ENCODE measurements at regions not wholly inside any gene's neighbourhood (a gene's known extent, or its start where the extent isn't known, plus 50 kb on each side); places are given as distances from the start of the nearest gene placed in this dataset.
"Not testable (repeated sequence)": the region's sequence is repeated elsewhere in the genome, so short reads cannot be mapped to it uniquely, and the experiment has no call there.

GRCh38 chr13:80522463-80522862, 181.5 kb upstream of the SPRY2 start:
- not testable (repeated sequence) for H3K36me3 ChIP-seq (ENCODE audit: insufficient read depth, low read length); H3K9ac ChIP-seq (ENCODE audit: low read length); H3K4me3 ChIP-seq (ENCODE audit: low read depth in 1 of 2, low read length in 2 of 2); H3K27ac ChIP-seq (ENCODE audit: low read depth, low read length); H3K4me1 ChIP-seq (ENCODE audit: insufficient read depth, low read length); H3K9me3 ChIP-seq (ENCODE audit: low read length); H3K27me3 ChIP-seq (ENCODE audit: control insufficient read depth in 1 of 2, insufficient read depth in 2 of 2, low read length in 2 of 2)

DNA sequence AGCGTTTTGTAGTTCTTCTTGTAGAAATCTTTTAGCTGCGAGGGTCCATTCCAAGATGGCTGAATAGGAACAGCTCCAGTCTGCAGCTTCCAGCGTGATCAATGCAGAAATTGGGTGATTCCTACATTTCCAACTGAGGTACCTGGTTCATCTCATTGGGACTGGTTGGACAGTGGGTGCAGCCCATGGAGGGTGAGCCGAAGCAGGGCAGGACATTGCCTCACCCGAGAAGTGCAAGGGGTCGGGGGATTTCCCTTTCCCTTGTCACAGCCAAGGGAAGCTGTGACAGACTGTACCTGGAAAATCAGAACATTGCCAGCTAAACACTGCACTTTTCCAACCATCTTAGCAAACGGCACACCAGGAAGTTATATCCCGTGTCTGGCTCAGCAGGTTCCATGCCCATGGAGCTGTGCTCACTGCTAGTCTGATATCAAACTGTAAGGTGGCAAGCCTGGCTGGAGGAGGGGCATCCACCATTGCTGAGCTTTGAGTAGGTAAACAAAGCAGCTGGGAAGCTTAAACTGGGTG, 176.0 kb upstream of the SPRY2 start:
- H3K27me3 ChIP-seq (ENCODE audit: control insufficient read depth in 1 of 2, insufficient read depth in 2 of 2, low read length in 2 of 2) = no peaks in the 10 kb centered on the region
- no peaks in the 10 kb centered on the region for H3K9me3 ChIP-seq (ENCODE audit: low read length)
- no peak overlapping the region for H3K4me3 ChIP-seq (ENCODE audit: low read depth in 1 of 2, low read length in 2 of 2)
- no peaks in the 10 kb centered on the region for H3K36me3 ChIP-seq (ENCODE audit: insufficient read depth, low read length)
- H3K9ac ChIP-seq (ENCODE audit: low read length) = no peak overlapping the region
- no peaks in the 10 kb centered on the region for H3K4me1 ChIP-seq (ENCODE audit: insufficient read depth, low read length)
- H3K27ac ChIP-seq (ENCODE audit: low read depth, low read length) = no peak overlapping the region

DNA sequence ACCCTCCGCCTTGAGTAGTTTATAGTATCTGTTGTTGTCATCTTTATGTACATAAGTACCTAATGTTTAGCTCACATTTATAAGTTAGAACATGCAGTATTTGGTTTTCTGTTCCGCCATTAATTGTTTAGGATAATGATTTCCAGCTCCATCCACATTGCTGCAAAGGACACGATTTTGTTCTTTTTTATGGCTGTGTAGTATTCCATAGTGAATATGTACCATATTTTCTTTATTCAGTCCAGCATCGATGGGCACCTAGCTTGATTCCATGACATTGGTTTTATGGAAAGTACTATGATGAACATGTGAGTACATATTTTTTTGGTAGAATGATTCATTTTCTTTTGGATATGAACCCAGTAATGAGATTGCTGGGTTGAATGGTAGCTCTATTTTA, 174.4 kb upstream of the SPRY2 start:
- Histone ChIP-seq H3K4me3 (ENCODE audit: low read depth in 1 of 2, low read length in 2 of 2) (no peak overlapping the region), H3K36me3 (ENCODE audit: insufficient read depth, low read length) (no peaks in the 10 kb centered on the region)

DNA sequence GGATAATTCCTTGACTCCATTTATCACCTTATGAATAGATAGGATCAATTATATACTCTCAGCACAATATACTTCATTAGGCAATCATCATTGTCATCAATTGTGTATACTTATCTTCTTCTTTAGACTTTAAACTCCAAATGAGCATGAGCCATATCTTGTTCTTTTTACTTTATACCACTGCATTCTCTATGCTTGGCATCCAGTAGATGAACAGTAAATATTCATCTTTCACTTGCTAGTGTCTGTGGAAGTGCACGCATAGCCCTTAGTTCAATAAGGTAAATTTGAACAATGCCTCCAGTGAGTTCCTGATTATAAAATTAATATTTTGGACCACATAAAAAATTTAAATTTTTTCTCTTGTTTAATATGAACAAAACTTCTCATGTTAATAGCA, 172.3 kb upstream of the SPRY2 start:
- Histone ChIP-seq H3K27ac (ENCODE audit: low read depth, low read length) (no peak overlapping the region), H3K36me3 (ENCODE audit: insufficient read depth, low read length) (no peaks in the 10 kb centered on the region), H3K4me1 (ENCODE audit: insufficient read depth, low read length) (no peaks in the 10 kb centered on the region), H3K9me3 (ENCODE audit: low read length) (no peaks in the 10 kb centered on the region), H3K27me3 (ENCODE audit: control insufficient read depth in 1 of 2, insufficient read depth in 2 of 2, low read length in 2 of 2) (no peaks in the 10 kb centered on the region), H3K9ac (ENCODE audit: low read length) (no peak overlapping the region), H3K4me3 (ENCODE audit: low read depth in 1 of 2, low read length in 2 of 2) (no peak overlapping the region)

More for the DNA sequence above, 174.4 kb upstream of the SPRY2 start:
- no peaks in the 10 kb centered on the region for H3K27me3 ChIP-seq (ENCODE audit: control insufficient read depth in 1 of 2, insufficient read depth in 2 of 2, low read length in 2 of 2)
- H3K27ac ChIP-seq (ENCODE audit: low read depth, low read length) = no peak overlapping the region
- no peak overlapping the region for H3K9ac ChIP-seq (ENCODE audit: low read length)
- no peaks in the 10 kb centered on the region for H3K9me3 ChIP-seq (ENCODE audit: low read length)
- H3K4me1 ChIP-seq (ENCODE audit: insufficient read depth, low read length) = no peaks in the 10 kb centered on the region

- no peak overlapping the region for H3K27ac ChIP-seq (ENCODE audit: low read depth, low read length)
- H3K4me3 ChIP-seq (ENCODE audit: low read depth in 1 of 2, low read length in 2 of 2) = no peak overlapping the region
- H3K27me3 ChIP-seq (ENCODE audit: control insufficient read depth in 1 of 2, insufficient read depth in 2 of 2, low read length in 2 of 2) = no peaks in the 10 kb centered on the region
- no peaks in the 10 kb centered on the region for H3K9me3 ChIP-seq (ENCODE audit: low read length)
- H3K4me1 ChIP-seq (ENCODE audit: insufficient read depth, low read length) = no peaks in the 10 kb centered on the region
- H3K9ac ChIP-seq (ENCODE audit: low read length) = no peak overlapping the region
- H3K36me3 ChIP-seq (ENCODE audit: insufficient read depth, low read length) = no peaks in the 10 kb centered on the region
Measured at GRCh38 chr13:80510686-80511085, 169.8 kb upstream of the SPRY2 start.

GRCh38 chr13:80509264-80509663, 168.3 kb upstream of the SPRY2 start:
- Histone ChIP-seq H3K4me1 (ENCODE audit: insufficient read depth, low read length) (no peaks in the 10 kb centered on the region), H3K27ac (ENCODE audit: low read depth, low read length) (no peak overlapping the region), H3K9ac (ENCODE audit: low read length) (no peak overlapping the region), H3K36me3 (ENCODE audit: insufficient read depth, low read length) (no peaks in the 10 kb centered on the region), H3K9me3 (ENCODE audit: low read length) (no peaks in the 10 kb centered on the region), H3K4me3 (ENCODE audit: low read depth in 1 of 2, low read length in 2 of 2) (no peak overlapping the region), H3K27me3 (ENCODE audit: control insufficient read depth in 1 of 2, insufficient read depth in 2 of 2, low read length in 2 of 2) (no peaks in the 10 kb centered on the region)

DNA sequence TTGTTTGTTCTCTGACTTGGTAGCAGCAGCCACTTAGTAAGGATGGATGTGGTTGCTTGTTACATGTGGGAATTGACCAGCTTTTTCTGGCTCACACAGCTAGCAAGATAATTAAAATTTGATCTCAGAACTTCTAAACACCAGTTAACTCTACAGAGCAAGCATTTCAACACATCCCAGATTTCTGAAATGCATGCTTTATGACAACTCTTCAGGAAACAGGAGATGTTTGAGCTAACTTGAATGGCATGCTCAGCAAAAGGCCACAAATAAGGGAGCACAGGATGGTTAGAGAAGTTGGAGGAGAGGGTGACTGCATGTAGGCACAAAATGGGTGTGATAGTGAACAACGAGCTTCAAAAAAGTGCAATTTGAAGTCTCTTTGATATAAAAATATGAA, 167.1 kb upstream of the SPRY2 start:
- Histone ChIP-seq H3K36me3 (ENCODE audit: insufficient read depth, low read length) (no peaks in the 10 kb centered on the region), H3K9ac (ENCODE audit: low read length) (no peak overlapping the region)

DNA sequence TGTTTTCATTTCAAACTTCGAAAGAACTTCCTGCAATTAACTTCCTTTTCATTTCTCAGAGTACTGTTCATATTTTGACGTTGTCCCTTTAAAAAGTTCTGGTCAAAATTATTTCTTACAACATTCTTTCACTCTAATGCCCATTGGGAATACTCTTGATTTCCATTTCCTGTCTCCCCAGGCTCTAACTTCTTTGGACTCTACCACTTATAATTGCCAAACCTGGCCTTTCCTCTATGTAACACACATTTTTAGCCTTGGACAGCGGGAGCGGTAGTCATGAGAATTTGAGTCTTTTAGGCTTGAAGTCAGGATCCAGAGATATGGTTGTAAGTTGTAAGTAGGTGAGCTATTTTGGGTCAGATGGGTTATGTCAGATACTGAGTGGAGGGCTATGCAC, 163.5 kb upstream of the SPRY2 start:
- no peaks in the 10 kb centered on the region for H3K9me3 ChIP-seq (ENCODE audit: low read length)
- H3K27ac ChIP-seq (ENCODE audit: low read depth, low read length) = no peak overlapping the region
- H3K27me3 ChIP-seq (ENCODE audit: control insufficient read depth in 1 of 2, insufficient read depth in 2 of 2, low read length in 2 of 2) = no peaks in the 10 kb centered on the region
- H3K9ac ChIP-seq (ENCODE audit: low read length) = no peak overlapping the region
- no peak overlapping the region for H3K4me3 ChIP-seq (ENCODE audit: low read depth in 1 of 2, low read length in 2 of 2)
- no peaks in the 10 kb centered on the region for H3K36me3 ChIP-seq (ENCODE audit: insufficient read depth, low read length)
- no peaks in the 10 kb centered on the region for H3K4me1 ChIP-seq (ENCODE audit: insufficient read depth, low read length)

More for the DNA sequence above, 167.1 kb upstream of the SPRY2 start:
- Histone ChIP-seq H3K4me3 (ENCODE audit: low read depth in 1 of 2, low read length in 2 of 2) (no peak overlapping the region), H3K9me3 (ENCODE audit: low read length) (no peaks in the 10 kb centered on the region), H3K27ac (ENCODE audit: low read depth, low read length) (no peak overlapping the region), H3K4me1 (ENCODE audit: insufficient read depth, low read length) (no peaks in the 10 kb centered on the region), H3K27me3 (ENCODE audit: control insufficient read depth in 1 of 2, insufficient read depth in 2 of 2, low read length in 2 of 2) (no peaks in the 10 kb centered on the region)

GRCh38 chr13:80502359-80502758, 161.4 kb upstream of the SPRY2 start:
- Histone ChIP-seq H3K9me3 (ENCODE audit: low read length) (no peaks in the 10 kb centered on the region), H3K27ac (ENCODE audit: low read depth, low read length) (no peak overlapping the region), H3K4me1 (ENCODE audit: insufficient read depth, low read length) (no peaks in the 10 kb centered on the region), H3K9ac (ENCODE audit: low read length) (no peak overlapping the region), H3K4me3 (ENCODE audit: low read depth in 1 of 2, low read length in 2 of 2) (no peak overlapping the region), H3K27me3 (ENCODE audit: control insufficient read depth in 1 of 2, insufficient read depth in 2 of 2, low read length in 2 of 2) (no peaks in the 10 kb centered on the region), H3K36me3 (ENCODE audit: insufficient read depth, low read length) (no peaks in the 10 kb centered on the region)

- no peaks in the 10 kb centered on the region for H3K36me3 ChIP-seq (ENCODE audit: insufficient read depth, low read length)
- no peak overlapping the region for H3K4me3 ChIP-seq (ENCODE audit: low read depth in 1 of 2, low read length in 2 of 2)
- no peaks in the 10 kb centered on the region for H3K4me1 ChIP-seq (ENCODE audit: insufficient read depth, low read length)
- H3K9ac ChIP-seq (ENCODE audit: low read length) = no peak overlapping the region
- no peaks in the 10 kb centered on the region for H3K9me3 ChIP-seq (ENCODE audit: low read length)
- H3K27ac ChIP-seq (ENCODE audit: low read depth, low read length) = no peak overlapping the region
- H3K27me3 ChIP-seq (ENCODE audit: control insufficient read depth in 1 of 2, insufficient read depth in 2 of 2, low read length in 2 of 2) = no peaks in the 10 kb centered on the region
Measured at GRCh38 chr13:80501556-80501955, 160.6 kb upstream of the SPRY2 start.

GRCh38 chr13:80499536-80500290, 158.8 kb upstream of the SPRY2 start:
- no peak overlapping the region for H3K27ac ChIP-seq (ENCODE audit: low read depth, low read length)
- H3K4me1 ChIP-seq (ENCODE audit: insufficient read depth, low read length) = no peaks in the 10 kb centered on the region
- no peak overlapping the region for H3K4me3 ChIP-seq (ENCODE audit: low read depth in 1 of 2, low read length in 2 of 2)
- no peaks in the 10 kb centered on the region for H3K9me3 ChIP-seq (ENCODE audit: low read length)
- H3K9ac ChIP-seq (ENCODE audit: low read length) = no peak overlapping the region
- H3K36me3 ChIP-seq (ENCODE audit: insufficient read depth, low read length) = no peaks in the 10 kb centered on the region
- H3K27me3 ChIP-seq (ENCODE audit: control insufficient read depth in 1 of 2, insufficient read depth in 2 of 2, low read length in 2 of 2) = no peaks in the 10 kb centered on the region

- Histone ChIP-seq H3K9me3 (ENCODE audit: low read length) (no peaks in the 10 kb centered on the region), H3K4me3 (ENCODE audit: low read depth in 1 of 2, low read length in 2 of 2) (no peak overlapping the region), H3K4me1 (ENCODE audit: insufficient read depth, low read length) (no peaks in the 10 kb centered on the region)
Measured at GRCh38 chr13:80498433-80498832, 157.5 kb upstream of the SPRY2 start.

More at GRCh38 chr13:80498433-80498832, 157.5 kb upstream of the SPRY2 start:
- Histone ChIP-seq H3K27me3 (ENCODE audit: control insufficient read depth in 1 of 2, insufficient read depth in 2 of 2, low read length in 2 of 2) (no peaks in the 10 kb centered on the region), H3K36me3 (ENCODE audit: insufficient read depth, low read length) (no peaks in the 10 kb centered on the region), H3K9ac (ENCODE audit: low read length) (no peak overlapping the region), H3K27ac (ENCODE audit: low read depth, low read length) (no peak overlapping the region)

Measured in muscle layer of colon (tissue), 2 donors.